ENCODE measurements at regions not wholly inside any gene's neighbourhood (a gene's known extent, or its start where the extent isn't known, plus 50 kb on each side); places are given as distances from the start of the nearest gene placed in this dataset.

DNA sequence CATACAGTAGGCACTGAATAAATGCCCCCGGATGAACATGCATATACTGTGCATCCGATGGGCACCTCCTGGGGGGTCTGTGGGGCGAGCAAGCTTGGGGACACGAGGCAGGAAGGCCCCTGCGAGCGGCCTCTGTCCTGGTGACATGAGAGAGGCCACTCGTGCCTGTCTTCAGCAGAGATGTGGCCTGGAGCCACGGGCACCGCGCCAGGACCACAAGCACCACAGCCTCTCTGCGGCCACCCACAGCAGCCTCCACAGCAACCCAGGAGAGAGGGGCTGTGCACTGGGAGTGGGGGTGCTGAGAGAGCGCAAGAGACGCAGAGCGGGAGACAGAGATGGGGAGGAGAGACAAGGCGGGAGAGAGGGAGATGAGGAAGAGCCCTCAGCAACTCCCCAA lies 118.5 kb downstream of the RFLNA start:
- BruUV-seq (replicated peaks) = no TSS peak
- no peaks in the 10 kb centered on the region for H4K20me1 ChIP-seq (ENCODE audit: control insufficient read depth, insufficient read depth)
- ATAC-seq (no peak), FAIRE-seq (no peak), DNase-seq (ENCODE audit: low read depth, low spot score) (no peak)
- H3K9ac ChIP-seq (ENCODE audit: control insufficient read depth, insufficient read depth, low read length) = no peak overlapping the region
- WGBS (ENCODE audit: insufficient coverage, insufficient replicate concordance, low lambda C conversion rate, missing lambda C conversion rate) = 94% methylated on average over 15 of the region's 15 CpGs
- SMC1A ChIA-PET (ENCODE audit: uncharacterized antibody, unreplicated experiment) = no interaction called here
- POLR2A ChIA-PET = no interaction called here
- RAD21 ChIA-PET (ENCODE audit: unreplicated experiment) = no interaction called here
- H3K4me2 ChIP-seq (ENCODE audit: control insufficient read depth, insufficient read depth) = no peak overlapping the region
- H3K36me3 ChIP-seq (ENCODE audit: control insufficient read depth in 2 of 2, insufficient read depth in 2 of 2, low read length in 1 of 2) = peaks cover 9 to 18% of the 10 kb centered on the region in 2 experiments; a peak in 3 of 4 replicates
- H3K27ac ChIP-seq (ENCODE audit: control insufficient read depth, insufficient read depth) = no peak overlapping the region
- H3K9me3 ChIP-seq (replicated peaks; ENCODE audit: control insufficient read depth, insufficient read depth, low read length) = no peaks in the 10 kb centered on the region
- H3K27me3 ChIP-seq (replicated peaks in 1 of 2; ENCODE audit: control insufficient read depth in 2 of 2, insufficient read depth in 2 of 2, low read length in 1 of 2) = no peaks in the 10 kb centered on the region
- intact Hi-C loops (cut with micrococcal nuclease; ENCODE audit: unreplicated experiment) (no loop called here), in situ Hi-C loops (cut with MboI) (no loop called here)
- H3K79me2 ChIP-seq (ENCODE audit: control insufficient read depth, insufficient read depth, low read length) = no peaks in the 10 kb centered on the region
- no peaks in the 10 kb centered on the region for H3K4me1 ChIP-seq (ENCODE audit: control insufficient read depth, insufficient read depth, low read length)
- CTCF ChIA-PET = interaction anchor here (0.6 kb wide), 1 partner anchor 248 kb away, joined by 3 read pairs; no protein-coding TSS in a partner anchor
- H3K4me3 ChIP-seq = no peak overlapping the region
- H2AFZ ChIP-seq (ENCODE audit: control insufficient read depth, low read depth, low read length) = no peak overlapping the region
- TF ChIP-seq SMAD1 (IDR thresholded peaks at IDR 0.05; ENCODE audit: low read depth, partially characterized antibody) = no peak

DNA sequence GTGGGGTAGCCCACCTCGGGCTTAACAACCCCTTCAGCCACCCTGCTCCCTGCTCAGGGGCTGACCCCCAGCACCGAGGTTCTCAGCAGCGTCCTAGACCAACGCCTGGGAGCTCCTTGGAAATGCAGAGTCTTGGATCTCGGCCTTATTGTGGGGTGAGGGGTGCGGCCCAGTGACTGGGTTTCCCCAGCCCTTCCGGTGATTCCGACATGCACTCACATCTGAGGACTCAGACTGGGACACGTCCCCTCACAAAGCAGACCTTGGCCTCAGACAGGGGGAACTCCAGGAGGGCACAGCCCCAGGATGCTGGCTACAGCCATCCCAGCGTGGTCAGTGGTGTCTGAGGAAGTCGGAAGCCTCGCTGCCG lies 117.7 kb downstream of the RFLNA start:
- Histone ChIP-seq H3K9me3 (replicated peaks; ENCODE audit: control insufficient read depth, insufficient read depth, low read length) (no peaks in the 10 kb centered on the region), H3K27ac (ENCODE audit: control insufficient read depth, insufficient read depth) (no peak overlapping the region), H3K9ac (ENCODE audit: control insufficient read depth, insufficient read depth, low read length) (no peak overlapping the region), H3K4me1 (ENCODE audit: control insufficient read depth, insufficient read depth, low read length) (no peaks in the 10 kb centered on the region), H3K79me2 (ENCODE audit: control insufficient read depth, insufficient read depth, low read length) (no peaks in the 10 kb centered on the region), H4K20me1 (ENCODE audit: control insufficient read depth, insufficient read depth) (no peaks in the 10 kb centered on the region), H3K4me3 (no peak overlapping the region), H2AFZ (ENCODE audit: control insufficient read depth, low read depth, low read length) (no peak overlapping the region), H3K4me2 (ENCODE audit: control insufficient read depth, insufficient read depth) (no peak overlapping the region), H3K36me3 (ENCODE audit: control insufficient read depth in 2 of 2, insufficient read depth in 2 of 2, low read length in 1 of 2) (peaks cover 10 to 19% of the 10 kb centered on the region in 2 experiments; a peak in 3 of 4 replicates), H3K27me3 (replicated peaks in 1 of 2; ENCODE audit: control insufficient read depth in 2 of 2, insufficient read depth in 2 of 2, low read length in 1 of 2) (no peaks in the 10 kb centered on the region)
- ChIA-PET CTCF (interaction anchor here (0.6 kb wide), 1 partner anchor 11 kb away, joined by 3 read pairs; no protein-coding TSS in a partner anchor), POLR2A (no interaction called here), SMC1A (ENCODE audit: uncharacterized antibody, unreplicated experiment) (no interaction called here), RAD21 (ENCODE audit: unreplicated experiment) (no interaction called here)
- WGBS (ENCODE audit: insufficient coverage, insufficient replicate concordance, low lambda C conversion rate, missing lambda C conversion rate) = 90% methylated on average over 13 of the region's 13 CpGs
- no peak for ATAC-seq
- TF ChIP-seq SREBF2 (IDR thresholded peaks at IDR 0.05; ENCODE audit: low read length) (no peak), SIN3A (IDR thresholded peaks at IDR 0.05; ENCODE audit: low read depth, low read length) (no peak), PAX8 (IDR thresholded peaks at IDR 0.05) (no peak), PAX5 (IDR thresholded peaks at IDR 0.05; ENCODE audit: borderline replicate concordance, low read depth, low read length) (no peak), RAD51 (IDR thresholded peaks at IDR 0.05) (no peak), MYC (IDR thresholded peaks at IDR 0.05; ENCODE audit: insufficient read depth, insufficient read length, insufficient replicate concordance, low read length, severe bottlenecking) (no peak)
- TF ChIP-seq, protein P1, sequence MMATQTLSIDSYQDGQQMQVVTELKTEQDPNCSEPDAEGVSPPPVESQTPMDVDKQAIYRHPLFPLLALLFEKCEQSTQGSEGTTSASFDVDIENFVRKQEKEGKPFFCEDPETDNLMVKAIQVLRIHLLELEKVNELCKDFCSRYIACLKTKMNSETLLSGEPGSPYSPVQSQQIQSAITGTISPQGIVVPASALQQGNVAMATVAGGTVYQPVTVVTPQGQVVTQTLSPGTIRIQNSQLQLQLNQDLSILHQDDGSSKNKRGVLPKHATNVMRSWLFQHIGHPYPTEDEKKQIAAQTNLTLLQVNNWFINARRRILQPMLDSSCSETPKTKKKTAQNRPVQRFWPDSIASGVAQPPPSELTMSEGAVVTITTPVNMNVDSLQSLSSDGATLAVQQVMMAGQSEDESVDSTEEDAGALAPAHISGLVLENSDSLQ (IDR thresholded peaks at IDR 0.05) = no peak
- TF ChIP-seq, protein P2, sequence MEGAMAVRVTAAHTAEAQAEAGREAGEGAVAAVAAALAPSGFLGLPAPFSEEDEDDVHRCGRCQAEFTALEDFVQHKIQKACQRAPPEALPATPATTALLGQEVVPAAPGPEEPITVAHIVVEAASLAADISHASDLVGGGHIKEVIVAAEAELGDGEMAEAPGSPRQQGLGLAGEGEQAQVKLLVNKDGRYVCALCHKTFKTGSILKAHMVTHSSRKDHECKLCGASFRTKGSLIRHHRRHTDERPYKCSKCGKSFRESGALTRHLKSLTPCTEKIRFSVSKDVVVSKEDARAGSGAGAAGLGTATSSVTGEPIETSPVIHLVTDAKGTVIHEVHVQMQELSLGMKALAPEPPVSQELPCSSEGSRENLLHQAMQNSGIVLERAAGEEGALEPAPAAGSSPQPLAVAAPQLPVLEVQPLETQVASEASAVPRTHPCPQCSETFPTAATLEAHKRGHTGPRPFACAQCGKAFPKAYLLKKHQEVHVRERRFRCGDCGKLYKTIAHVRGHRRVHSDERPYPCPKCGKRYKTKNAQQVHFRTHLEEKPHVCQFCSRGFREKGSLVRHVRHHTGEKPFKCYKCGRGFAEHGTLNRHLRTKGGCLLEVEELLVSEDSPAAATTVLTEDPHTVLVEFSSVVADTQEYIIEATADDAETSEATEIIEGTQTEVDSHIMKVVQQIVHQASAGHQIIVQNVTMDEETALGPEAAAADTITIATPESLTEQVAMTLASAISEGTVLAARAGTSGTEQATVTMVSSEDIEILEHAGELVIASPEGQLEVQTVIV (IDR thresholded peaks at IDR 0.05; ENCODE audit: borderline replicate concordance, partially characterized antibody) = no peak
- TF ChIP-seq, protein P3, sequence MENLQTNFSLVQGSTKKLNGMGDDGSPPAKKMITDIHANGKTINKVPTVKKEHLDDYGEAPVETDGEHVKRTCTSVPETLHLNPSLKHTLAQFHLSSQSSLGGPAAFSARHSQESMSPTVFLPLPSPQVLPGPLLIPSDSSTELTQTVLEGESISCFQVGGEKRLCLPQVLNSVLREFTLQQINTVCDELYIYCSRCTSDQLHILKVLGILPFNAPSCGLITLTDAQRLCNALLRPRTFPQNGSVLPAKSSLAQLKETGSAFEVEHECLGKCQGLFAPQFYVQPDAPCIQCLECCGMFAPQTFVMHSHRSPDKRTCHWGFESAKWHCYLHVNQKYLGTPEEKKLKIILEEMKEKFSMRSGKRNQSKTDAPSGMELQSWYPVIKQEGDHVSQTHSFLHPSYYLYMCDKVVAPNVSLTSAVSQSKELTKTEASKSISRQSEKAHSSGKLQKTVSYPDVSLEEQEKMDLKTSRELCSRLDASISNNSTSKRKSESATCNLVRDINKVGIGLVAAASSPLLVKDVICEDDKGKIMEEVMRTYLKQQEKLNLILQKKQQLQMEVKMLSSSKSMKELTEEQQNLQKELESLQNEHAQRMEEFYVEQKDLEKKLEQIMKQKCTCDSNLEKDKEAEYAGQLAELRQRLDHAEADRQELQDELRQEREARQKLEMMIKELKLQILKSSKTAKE (IDR thresholded peaks at IDR 0.05; ENCODE audit: low read depth, poor library complexity, severe bottlenecking) = no peak
- no peak for DNase-seq (ENCODE audit: low read depth, low spot score)
- no TSS peak for BruUV-seq (replicated peaks)
- intact Hi-C loops (cut with micrococcal nuclease; ENCODE audit: unreplicated experiment) = no loop called here
- in situ Hi-C loops (cut with MboI) = no loop called here
- FAIRE-seq = no peak

Measured in GM12878 (cell line).